NB4 (cell line): ENCODE measurements at regions not wholly inside any gene's neighbourhood (a gene's known extent, or its start where the extent isn't known, plus 50 kb on each side); places are given as distances from the start of the nearest gene placed in this dataset.

Experiments
- MAX ChIP-seq: IDR thresholded peaks from 2 replicates; pipeline ENCODE4 v1.6.1; 2011; ENCODE audit warnings: low read depth, low read length
- MYC ChIP-seq: IDR thresholded peaks from 2 replicates; pipeline ENCODE4 v1.6.1; 2011; ENCODE audit warnings: low read depth, low read length
- POLR2A ChIP-seq: IDR thresholded peaks from 2 replicates; pipeline ENCODE4 v1.6.1; 2011; ENCODE audit warnings: mild to moderate bottlenecking; ENCODE audit not compliant: insufficient read length; ENCODE audit errors: extremely low read depth
- TF ChIP-seq, protein P1 (sequence below): IDR thresholded peaks from one replicate; pipeline ENCODE4 v1.5.1; 2012; ENCODE audit warnings: low read depth, low read length

GRCh38 chr1:194331758-194332157 is 1145.3 kb upstream of the B3GALT2 start:
- TF ChIP-seq POLR2A (no peak), MYC (no peak), MAX (no peak)
- TF ChIP-seq, protein P1, sequence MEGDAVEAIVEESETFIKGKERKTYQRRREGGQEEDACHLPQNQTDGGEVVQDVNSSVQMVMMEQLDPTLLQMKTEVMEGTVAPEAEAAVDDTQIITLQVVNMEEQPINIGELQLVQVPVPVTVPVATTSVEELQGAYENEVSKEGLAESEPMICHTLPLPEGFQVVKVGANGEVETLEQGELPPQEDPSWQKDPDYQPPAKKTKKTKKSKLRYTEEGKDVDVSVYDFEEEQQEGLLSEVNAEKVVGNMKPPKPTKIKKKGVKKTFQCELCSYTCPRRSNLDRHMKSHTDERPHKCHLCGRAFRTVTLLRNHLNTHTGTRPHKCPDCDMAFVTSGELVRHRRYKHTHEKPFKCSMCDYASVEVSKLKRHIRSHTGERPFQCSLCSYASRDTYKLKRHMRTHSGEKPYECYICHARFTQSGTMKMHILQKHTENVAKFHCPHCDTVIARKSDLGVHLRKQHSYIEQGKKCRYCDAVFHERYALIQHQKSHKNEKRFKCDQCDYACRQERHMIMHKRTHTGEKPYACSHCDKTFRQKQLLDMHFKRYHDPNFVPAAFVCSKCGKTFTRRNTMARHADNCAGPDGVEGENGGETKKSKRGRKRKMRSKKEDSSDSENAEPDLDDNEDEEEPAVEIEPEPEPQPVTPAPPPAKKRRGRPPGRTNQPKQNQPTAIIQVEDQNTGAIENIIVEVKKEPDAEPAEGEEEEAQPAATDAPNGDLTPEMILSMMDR: no peak
